ENCODE measurements at regions not wholly inside any gene's neighbourhood (a gene's known extent, or its start where the extent isn't known, plus 50 kb on each side); places are given as distances from the start of the nearest gene placed in this dataset.

- WGBS (ENCODE audit: insufficient coverage), result 93% methylated on average over 12 of the region's 12 CpGs
- Mint-ChIP-seq H3K27ac (no peak overlapping the region), H3K27me3 (ENCODE audit: low read depth in 3 of 3) (peaks cover 0 to 3% (median 0%) of the 10 kb centered on the region in 3 donors)
Observed at GRCh38 chr18:75521816-75522215, 94.3 kb upstream of the SMIM21 start.

GRCh38 chr18:75518007-75518406 is 90.5 kb upstream of the SMIM21 start:
- Mint-ChIP-seq H3K27me3 (ENCODE audit: low read depth in 3 of 3) (peaks cover 0 to 2% (median 1%) of the 10 kb centered on the region in 3 donors), H3K27ac (no peak overlapping the region), H3K36me3 (no peaks in the 10 kb centered on the region), H3K4me3 (no peak overlapping the region), H3K9me3 (peaks cover 4 to 25% (median 19%) of the 10 kb centered on the region in 7 donors), H3K4me1 (no peaks in the 10 kb centered on the region)
- Histone ChIP-seq H3K79me2 (ENCODE audit: insufficient read depth, low read length) (no peaks in the 10 kb centered on the region), H3K4me2 (replicated peaks; ENCODE audit: extremely low read depth, low read length, poor library complexity, severe bottlenecking) (no peak overlapping the region), H3K36me3 (replicated peaks in 1 of 2; ENCODE audit: control insufficient read depth in 1 of 2, insufficient read depth in 2 of 2, low read length in 2 of 2) (no peaks in the 10 kb centered on the region), H2AFZ (ENCODE audit: insufficient read depth, low read depth, low read length, poor library complexity, severe bottlenecking) (no peak overlapping the region), H3K4me3 (replicated peaks in 1 of 3; ENCODE audit: low read depth in 2 of 3, low read length in 3 of 3) (no peak overlapping the region), H3K27ac (ENCODE audit: low read depth in 1 of 2, low read length in 2 of 2) (no peak overlapping the region), H3K4me1 (ENCODE audit: control insufficient read depth in 1 of 2, insufficient read depth in 2 of 2, low read length in 2 of 2) (no peaks in the 10 kb centered on the region), H3K9ac (ENCODE audit: insufficient read depth, low read length, poor library complexity, severe bottlenecking) (no peak overlapping the region), H3K9me3 (replicated peaks in 1 of 2; ENCODE audit: control insufficient read depth in 1 of 2, insufficient read depth in 1 of 2, low read length in 2 of 2) (peaks cover 4 to 28% of the 10 kb centered on the region in 2 donors), H3K27me3 (ENCODE audit: control insufficient read depth in 2 of 2, insufficient read depth in 2 of 2, low read length in 2 of 2) (no peaks in the 10 kb centered on the region), H4K20me1 (ENCODE audit: insufficient read depth, low read length) (no peaks in the 10 kb centered on the region)
- no peak for DNase-seq
- intact Hi-C loops (cut with micrococcal nuclease), result no loop called here
- no peak for TF ChIP-seq CTCF (IDR thresholded peaks at IDR 0.05)
- WGBS (ENCODE audit: insufficient coverage), result 87% methylated on average over 2 of the region's 3 CpGs

More at GRCh38 chr18:75521816-75522215, 94.3 kb upstream of the SMIM21 start:
- Histone ChIP-seq H3K4me3 (replicated peaks in 1 of 3; ENCODE audit: low read depth in 2 of 3, low read length in 3 of 3) (no peak overlapping the region), H4K20me1 (ENCODE audit: insufficient read depth, low read length) (no peaks in the 10 kb centered on the region), H3K27ac (ENCODE audit: low read depth in 1 of 2, low read length in 2 of 2) (no peak overlapping the region), H3K27me3 (ENCODE audit: control insufficient read depth in 2 of 2, insufficient read depth in 2 of 2, low read length in 2 of 2) (no peaks in the 10 kb centered on the region), H3K9ac (ENCODE audit: insufficient read depth, low read length, poor library complexity, severe bottlenecking) (no peak overlapping the region), H3K79me2 (ENCODE audit: insufficient read depth, low read length) (no peaks in the 10 kb centered on the region), H2AFZ (ENCODE audit: insufficient read depth, low read depth, low read length, poor library complexity, severe bottlenecking) (no peak overlapping the region), H3K9me3 (replicated peaks in 1 of 2; ENCODE audit: control insufficient read depth in 1 of 2, insufficient read depth in 1 of 2, low read length in 2 of 2) (no peaks in the 10 kb centered on the region), H3K4me2 (replicated peaks; ENCODE audit: extremely low read depth, low read length, poor library complexity, severe bottlenecking) (no peak overlapping the region), H3K4me1 (ENCODE audit: control insufficient read depth in 1 of 2, insufficient read depth in 2 of 2, low read length in 2 of 2) (no peaks in the 10 kb centered on the region), H3K36me3 (replicated peaks in 1 of 2; ENCODE audit: control insufficient read depth in 1 of 2, insufficient read depth in 2 of 2, low read length in 2 of 2) (no peaks in the 10 kb centered on the region)
- no peak for DNase-seq
- no peak overlapping the region for H3K4me3 Mint-ChIP-seq
- intact Hi-C loops (cut with micrococcal nuclease), result no loop called here
- no peaks in the 10 kb centered on the region for H3K4me1 Mint-ChIP-seq
- TF ChIP-seq CTCF (IDR thresholded peaks at IDR 0.05), result no peak
- H3K9me3 Mint-ChIP-seq, result peaks cover 0 to 10% (median 4%) of the 10 kb centered on the region in 7 donors
- no peaks in the 10 kb centered on the region for H3K36me3 Mint-ChIP-seq
